IMR-90 (cell line): ENCODE measurements at regions not wholly inside any gene's neighbourhood (a gene's known extent, or its start where the extent isn't known, plus 50 kb on each side); places are given as distances from the start of the nearest gene placed in this dataset.

Source experiments
- ATAC-seq: fragments of 200-7000 bp; cut with Tn5 transposase; 2 replicates; pipeline ENCODE4 v1.9.1; 2020; ENCODE audit warnings: low read depth, mild to moderate bottlenecking, moderate library complexity
- BruUV-seq: library from RNA; stranded (reverse); fragments of 400-500 nt; replicated peaks from 2 replicates; lab custom pipeline; 2021; lab: Mats Ljungman, UMichigan
- CTCF ChIA-PET: fragments of 300-600 bp; formaldehyde crosslinking; extraction: SDS; loops from one replicate; lab custom pipeline; 2021; ENCODE audit warnings: antibody characterized with exemption; lab: Yijun Ruan, JAX
- POLR2A ChIA-PET: fragments of 300-600 bp; sonication (Branson Sonifier 250); formaldehyde crosslinking; loops from one replicate; lab custom pipeline; 2022; ENCODE audit warnings: antibody characterized with exemption; ENCODE audit not compliant: unreplicated experiment; lab: Charles Lee
- DNase-seq: peaks from one replicate; pipeline ENCODE4 v3.0.0; 2013
- H2AFZ ChIP-seq: replicated peaks from 2 replicates; pipeline ENCODE3; 2013; ENCODE audit warnings: low read length, mild to moderate bottlenecking; ENCODE audit not compliant: poor library complexity
- H2AK5ac ChIP-seq: 2 replicates; pipeline ENCODE4 v1.6.1; 2013; ENCODE audit warnings: low read depth, low read length, inconsistent platforms
- H2AK9ac ChIP-seq: replicated peaks from 2 replicates; pipeline ENCODE3; 2013; ENCODE audit warnings: mild to moderate bottlenecking, low read depth, low read length, moderate library complexity; ENCODE audit not compliant: poor library complexity
- H2BK120ac ChIP-seq: 2 replicates; pipeline ENCODE4 v1.6.1; 2013; ENCODE audit warnings: low read depth, low read length, inconsistent platforms
- H2BK15ac ChIP-seq: 3 replicates; pipeline ENCODE4 v1.6.1; 2013; ENCODE audit warnings: low read depth, low read length, inconsistent platforms
- H2BK20ac ChIP-seq: 2 replicates; pipeline ENCODE4 v1.6.1; 2013; ENCODE audit warnings: low read depth, mild to moderate bottlenecking, inconsistent platforms, low read length, moderate library complexity
- H2BK5ac ChIP-seq: 2 replicates; pipeline ENCODE4 v1.6.1; 2013; ENCODE audit warnings: mild to moderate bottlenecking, low read depth, low read length, inconsistent platforms; ENCODE audit not compliant: poor library complexity, severe bottlenecking
- H3K14ac ChIP-seq: replicated peaks from 2 replicates; pipeline ENCODE4 v1.6.1; 2013; ENCODE audit warnings: low read depth, low read length, inconsistent platforms
- H3K18ac ChIP-seq: 2 replicates; pipeline ENCODE4 v1.6.1; 2013; ENCODE audit warnings: low read depth, low read length, control low read depth
- H3K23ac ChIP-seq: 2 replicates; pipeline ENCODE4 v1.6.1; 2013; ENCODE audit warnings: low read depth, low read length, inconsistent platforms
- H3K27ac ChIP-seq: 2 replicates; pipeline ENCODE4 v1.5.1; 2013; ENCODE audit warnings: mild to moderate bottlenecking, control low read depth, low read length; ENCODE audit not compliant: insufficient read depth
- H3K27me3 ChIP-seq: 2 replicates; pipeline ENCODE4 v1.6.1; 2013; ENCODE audit warnings: low read length; ENCODE audit not compliant: control insufficient read depth, insufficient read depth
- H3K36me3 ChIP-seq: 2 replicates; pipeline ENCODE4 v1.6.1; 2013; ENCODE audit warnings: low read length, mixed read lengths; ENCODE audit not compliant: control insufficient read depth, insufficient read depth
- H3K4ac ChIP-seq: 2 replicates; pipeline ENCODE4 v1.6.1; 2013; ENCODE audit warnings: low read depth, low read length, inconsistent platforms
- H3K4me1 ChIP-seq: 2 replicates; pipeline ENCODE4 v1.6.1; 2013; ENCODE audit warnings: low read length, mixed read lengths; ENCODE audit not compliant: control insufficient read depth, insufficient read depth
- H3K4me2 ChIP-seq: 2 replicates; pipeline ENCODE4 v1.6.1; 2013; ENCODE audit warnings: low read depth, mild to moderate bottlenecking, control low read depth, low read length, moderate library complexity
- H3K4me3 ChIP-seq: 2 replicates; pipeline ENCODE4 v1.5.1; 2013; ENCODE audit warnings: low read depth, mild to moderate bottlenecking, control low read depth, low read length, moderate library complexity; ENCODE audit not compliant: insufficient read depth
- H3K56ac ChIP-seq: 2 replicates; pipeline ENCODE4 v1.6.1; 2013; ENCODE audit warnings: low read length, inconsistent platforms; ENCODE audit not compliant: insufficient read depth; ENCODE audit errors: extremely low read depth
- H3K79me1 ChIP-seq, 2 experiments: 2 replicates each; pipeline ENCODE4 v1.6.1; 2013; ENCODE audit warnings: low read length in 2 of 2, inconsistent platforms in 1 of 2, low read depth in 1 of 2
- H3K9ac ChIP-seq: 2 replicates; pipeline ENCODE4 v1.6.1; 2013; ENCODE audit warnings: low read depth, low read length, control low read depth
- H3K9me1 ChIP-seq: 2 replicates; pipeline ENCODE4 v1.6.1; 2013; ENCODE audit warnings: low read length, inconsistent platforms; ENCODE audit not compliant: insufficient read depth
- H3K9me3 ChIP-seq: 2 replicates; pipeline ENCODE4 v1.6.1; 2013; ENCODE audit warnings: low read length; ENCODE audit not compliant: control insufficient read depth, insufficient read depth
- H4K20me1 ChIP-seq: 2 replicates; pipeline ENCODE4 v1.6.1; 2013; ENCODE audit warnings: low read length, inconsistent platforms; ENCODE audit not compliant: insufficient read depth
- H4K5ac ChIP-seq: 2 replicates; pipeline ENCODE4 v1.6.1; 2013; ENCODE audit warnings: mild to moderate bottlenecking, low read depth, low read length, control low read depth
- H4K8ac ChIP-seq, 2 experiments: 2 replicates each; pipeline ENCODE4 v1.6.1; 2013; ENCODE audit warnings: low read depth in 2 of 2, low read length in 2 of 2, control low read depth in 1 of 2, inconsistent platforms in 1 of 2
- H4K91ac ChIP-seq: 2 replicates; pipeline ENCODE4 v1.6.1; 2013; ENCODE audit warnings: low read depth, low read length, inconsistent platforms; ENCODE audit not compliant: insufficient read depth
- BHLHE40 ChIP-seq: fragments of 150-350 bp; IDR thresholded peaks from 2 replicates; pipeline ENCODE4 v1.6.1; 2016; ENCODE audit warnings: mild to moderate bottlenecking, low read depth, low read length
- CEBPB ChIP-seq: IDR thresholded peaks from 2 replicates; pipeline ENCODE4 v1.6.1; 2012; ENCODE audit warnings: low read depth, low read length, improper control_type of control experiment
- CHD1 ChIP-seq: IDR thresholded peaks from 2 replicates; pipeline ENCODE4 v1.6.1; 2012; ENCODE audit warnings: low read depth, low read length, improper control_type of control experiment
- CTCF ChIP-seq: conservative IDR thresholded peaks from 2 replicates; pipeline ENCODE4 v1.5.1; 2012; ENCODE audit warnings: mild to moderate bottlenecking, low read depth, low read length, improper control_type of control experiment
- ELK1 ChIP-seq: fragments of 150-350 bp; IDR thresholded peaks from 2 replicates; pipeline ENCODE4 v1.6.1; 2016; ENCODE audit warnings: low read depth, mild to moderate bottlenecking, low read length, moderate library complexity, borderline replicate concordance
- FOS ChIP-seq: fragments of 150-350 bp; IDR thresholded peaks from 2 replicates; pipeline ENCODE4 v1.6.1; 2016; ENCODE audit warnings: low read depth, low read length
- MAFK ChIP-seq: IDR thresholded peaks from 2 replicates; pipeline ENCODE4 v1.6.1; 2012; ENCODE audit warnings: low read depth, low read length, improper control_type of control experiment
- MAZ ChIP-seq: IDR thresholded peaks from 2 replicates; pipeline ENCODE4 v1.6.1; 2012; ENCODE audit warnings: low read depth, mild to moderate bottlenecking, low read length, improper control_type of control experiment, moderate library complexity, borderline replicate concordance
- MXI1 ChIP-seq: IDR thresholded peaks from 2 replicates; pipeline ENCODE4 v1.6.1; 2012; ENCODE audit warnings: low read depth, mild to moderate bottlenecking, low read length, moderate library complexity, borderline replicate concordance
- NFE2L2 ChIP-seq: fragments of 150-350 bp; IDR thresholded peaks from 2 replicates; pipeline ENCODE4 v1.6.1; 2016; ENCODE audit warnings: low read depth, mild to moderate bottlenecking, low read length
- POLR2A ChIP-seq: IDR thresholded peaks from 2 replicates; pipeline ENCODE4 v1.6.1; 2012; ENCODE audit warnings: mild to moderate bottlenecking, low read depth, low read length
- RAD21 ChIP-seq: IDR thresholded peaks from 2 replicates; pipeline ENCODE4 v1.6.1; 2012; ENCODE audit warnings: low read length, improper control_type of control experiment
- RCOR1 ChIP-seq: IDR thresholded peaks from 2 replicates; pipeline ENCODE4 v1.6.1; 2012; ENCODE audit warnings: mild to moderate bottlenecking, low read length, improper control_type of control experiment; ENCODE audit not compliant: insufficient replicate concordance
- RFX5 ChIP-seq: IDR thresholded peaks from 2 replicates; pipeline ENCODE4 v1.8.0; 2012; ENCODE audit warnings: low read depth, mild to moderate bottlenecking, low read length, moderate library complexity
- SMC3 ChIP-seq: fragments of 150-350 bp; IDR thresholded peaks from 2 replicates; pipeline ENCODE4 v1.6.1; 2016; ENCODE audit warnings: low read depth, mild to moderate bottlenecking, antibody characterized with exemption, low read length, moderate library complexity
- dilution Hi-C: fragments of 300-500 bp; cut with HindIII; formaldehyde crosslinking; loops from one replicate; pipeline ENCODE4 v1.14.3; 2018; ENCODE audit warnings: low sequenced_read_pairs; ENCODE audit not compliant: unreplicated experiment
- in situ Hi-C: fragments of 300-500 bp; cut with MboI; formaldehyde crosslinking; loops from 3 replicates; pipeline ENCODE4 v1.14.3; 2019; ENCODE audit warnings: low sequenced_read_pairs, inconsistent platforms, mixed read lengths
- intact Hi-C: fragments of 100-400 bp; cut with micrococcal nuclease; formaldehyde crosslinking; loops from 2 replicates; pipeline ENCODE4 v1.10.0; 2022
- TF ChIP-seq, protein P1 (sequence below): fragments of 150-350 bp; IDR thresholded peaks from 2 replicates; pipeline ENCODE4 v1.6.1; 2017; ENCODE audit warnings: mild to moderate bottlenecking, antibody characterized with exemption, low read length, low read depth

DNA sequence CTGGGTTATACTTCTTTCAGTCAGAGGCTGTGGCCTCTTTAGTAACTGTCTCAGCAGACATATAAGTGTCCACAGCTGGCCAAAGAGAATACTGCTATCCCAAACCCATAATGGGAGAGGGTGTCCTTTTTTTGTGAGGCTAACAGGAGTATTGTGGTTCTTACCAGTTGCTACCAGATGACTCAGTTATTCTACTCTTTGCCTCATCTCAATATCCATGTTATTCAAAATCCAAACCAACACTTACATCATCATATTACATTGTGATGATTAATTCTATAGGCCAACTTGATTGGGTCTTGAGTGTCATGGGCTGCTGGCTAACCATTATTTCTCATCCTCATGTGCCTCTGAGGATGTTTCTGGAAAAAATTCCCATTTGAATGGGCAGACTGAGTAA, 120.9 kb downstream of the TMEM168 start:
- no peaks in the 10 kb centered on the region for H3K9me1 ChIP-seq
- H2AK9ac ChIP-seq = no peak overlapping the region
- H3K79me1 ChIP-seq = no peaks in the 10 kb centered on the region
- H3K56ac ChIP-seq = no peak overlapping the region
- no peak overlapping the region for H2BK15ac ChIP-seq
- H3K4me1 ChIP-seq = no peaks in the 10 kb centered on the region
- no peaks in the 10 kb centered on the region for H3K27me3 ChIP-seq
- no peak overlapping the region for H2AK5ac ChIP-seq
- no peak overlapping the region for H3K9ac ChIP-seq
- no peak overlapping the region for H4K91ac ChIP-seq
- H4K20me1 ChIP-seq = no peaks in the 10 kb centered on the region
- no peak overlapping the region for H3K14ac ChIP-seq
- no peak overlapping the region for H3K23ac ChIP-seq
- H2BK20ac ChIP-seq = no peak overlapping the region
- H3K4ac ChIP-seq = no peak overlapping the region
- H3K36me3 ChIP-seq = no peaks in the 10 kb centered on the region
- H2BK120ac ChIP-seq = no peak overlapping the region
- no peak for TF ChIP-seq MXI1
- no peak for TF ChIP-seq POLR2A
- no peak for TF ChIP-seq FOS
- no peak for TF ChIP-seq CHD1
- TF ChIP-seq CTCF = no peak
- TF ChIP-seq MAFK = no peak
- no peak for TF ChIP-seq CEBPB
- no peak for TF ChIP-seq MAZ
- TF ChIP-seq BHLHE40 = no peak
- no peak for TF ChIP-seq RCOR1
- TF ChIP-seq, protein P1, sequence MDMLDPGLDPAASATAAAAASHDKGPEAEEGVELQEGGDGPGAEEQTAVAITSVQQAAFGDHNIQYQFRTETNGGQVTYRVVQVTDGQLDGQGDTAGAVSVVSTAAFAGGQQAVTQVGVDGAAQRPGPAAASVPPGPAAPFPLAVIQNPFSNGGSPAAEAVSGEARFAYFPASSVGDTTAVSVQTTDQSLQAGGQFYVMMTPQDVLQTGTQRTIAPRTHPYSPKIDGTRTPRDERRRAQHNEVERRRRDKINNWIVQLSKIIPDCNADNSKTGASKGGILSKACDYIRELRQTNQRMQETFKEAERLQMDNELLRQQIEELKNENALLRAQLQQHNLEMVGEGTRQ = no peak
- TF ChIP-seq ELK1 = no peak
- TF ChIP-seq RFX5 = no peak
- TF ChIP-seq RAD21 = no peak
- no peak for TF ChIP-seq NFE2L2
- no peak for TF ChIP-seq SMC3
- no peak overlapping the region for H3K18ac ChIP-seq
- ChIA-PET CTCF (no interaction called here), POLR2A (no interaction called here)
- ATAC-seq (no peak), DNase-seq (no peak)
- intact Hi-C loops (loop anchor here (5.0 kb wide), 1 partner anchor 228 kb away; no protein-coding TSS in a partner anchor), in situ Hi-C loops (no loop called here), dilution Hi-C loops (no loop called here)
- no peak overlapping the region for H4K8ac ChIP-seq
- no peak overlapping the region for H3K4me3 ChIP-seq
- no peaks in the 10 kb centered on the region for H3K9me3 ChIP-seq
- BruUV-seq = no TSS peak
- no peak overlapping the region for H3K27ac ChIP-seq
- H3K4me2 ChIP-seq = no peak overlapping the region
- H2AFZ ChIP-seq = no peak overlapping the region
- no peak overlapping the region for H4K5ac ChIP-seq
- H2BK5ac ChIP-seq = no peak overlapping the region
